ENCODE measurements at regions not wholly inside any gene's neighbourhood (a gene's known extent, or its start where the extent isn't known, plus 50 kb on each side); places are given as distances from the start of the nearest gene placed in this dataset.

DNA sequence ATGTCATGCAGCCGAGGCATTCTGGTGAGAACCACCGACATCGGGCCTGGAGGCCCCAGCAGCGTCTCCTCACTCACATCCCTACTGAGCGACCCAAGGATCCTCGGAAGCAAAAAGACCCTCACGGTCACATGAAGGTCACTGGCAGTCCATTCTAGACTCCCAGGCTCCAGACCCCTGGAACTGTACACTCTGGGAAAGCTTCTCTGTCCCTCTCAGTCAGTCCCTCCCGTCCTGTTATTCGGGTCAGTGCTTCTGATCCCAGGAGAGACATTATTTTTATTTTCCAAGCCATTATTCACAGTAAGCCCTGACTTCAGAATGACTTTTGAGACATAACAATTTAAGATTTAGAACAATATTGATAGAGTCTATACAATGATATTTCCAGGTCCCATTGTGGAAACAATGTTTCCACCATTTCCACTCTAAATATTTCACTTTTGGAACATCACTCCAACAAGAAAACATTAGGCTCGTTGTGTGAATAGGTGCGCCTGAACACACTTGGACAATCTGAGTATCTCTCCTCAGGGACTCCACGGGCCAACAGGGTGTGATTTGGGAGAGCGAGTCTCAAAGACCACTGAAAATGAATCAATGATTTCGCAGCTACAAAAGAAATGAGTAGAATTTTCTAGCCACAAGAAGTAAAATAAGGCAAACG is 199.7 kb downstream of the SOD2 start:
- no peak for DNase-seq (ENCODE audit: extremely low spot score, insufficient read length, low read depth)
- no peak for FAIRE-seq

DNA sequence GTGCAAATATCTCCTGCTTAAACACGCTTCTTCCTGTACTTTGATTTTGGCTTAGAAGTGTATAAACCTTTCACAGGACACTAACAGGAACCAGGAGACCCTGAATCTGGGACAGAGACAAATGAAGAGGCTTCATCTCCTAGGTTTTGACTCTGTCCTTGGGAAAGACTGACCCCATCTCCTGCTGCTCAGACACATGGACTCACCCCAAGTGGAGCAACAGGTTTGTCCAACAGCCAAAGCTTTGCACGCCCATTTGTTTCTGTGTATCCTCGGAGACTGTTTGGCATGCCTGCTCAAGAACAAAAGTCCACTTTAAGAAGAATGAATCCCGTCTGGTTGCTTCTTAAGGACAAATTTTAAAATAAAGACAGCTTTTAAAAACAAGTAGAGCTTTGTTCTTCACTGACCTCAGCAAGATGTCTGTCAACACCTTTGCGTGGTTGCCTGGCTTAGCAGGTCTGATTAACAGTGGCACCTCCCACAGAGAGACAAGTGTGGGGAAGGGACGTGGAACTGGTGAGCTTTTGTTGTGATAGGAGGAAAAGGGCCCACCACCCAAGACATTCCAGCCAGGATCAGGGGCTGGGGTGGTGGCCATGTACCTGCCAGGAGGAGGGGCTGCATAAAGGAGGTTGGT is 202.6 kb downstream of the SOD2 start:
- DNase-seq (ENCODE audit: extremely low spot score, insufficient read length, low read depth) (no peak), FAIRE-seq (no peak)

DNA sequence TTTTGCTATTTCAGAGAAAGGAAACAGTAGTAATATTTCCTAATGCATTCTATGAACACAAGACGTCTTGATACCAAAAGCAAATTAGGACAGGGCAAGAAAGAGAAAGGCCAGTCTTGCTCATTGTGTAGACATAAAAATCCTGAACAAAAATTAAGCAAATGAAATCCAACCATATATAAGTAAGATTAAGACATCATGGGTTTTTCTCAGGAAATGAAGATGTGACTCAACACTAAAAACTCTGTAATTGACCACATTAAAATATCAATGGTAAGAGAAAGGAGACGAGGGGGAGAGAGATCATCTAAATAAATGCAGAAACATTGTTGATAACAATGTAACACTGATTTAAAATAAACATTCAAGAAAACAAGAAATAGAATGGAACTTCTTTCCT is 205.4 kb downstream of the SOD2 start:
- FAIRE-seq: no peak
- DNase-seq (ENCODE audit: extremely low spot score, insufficient read length, low read depth): no peak

DNA sequence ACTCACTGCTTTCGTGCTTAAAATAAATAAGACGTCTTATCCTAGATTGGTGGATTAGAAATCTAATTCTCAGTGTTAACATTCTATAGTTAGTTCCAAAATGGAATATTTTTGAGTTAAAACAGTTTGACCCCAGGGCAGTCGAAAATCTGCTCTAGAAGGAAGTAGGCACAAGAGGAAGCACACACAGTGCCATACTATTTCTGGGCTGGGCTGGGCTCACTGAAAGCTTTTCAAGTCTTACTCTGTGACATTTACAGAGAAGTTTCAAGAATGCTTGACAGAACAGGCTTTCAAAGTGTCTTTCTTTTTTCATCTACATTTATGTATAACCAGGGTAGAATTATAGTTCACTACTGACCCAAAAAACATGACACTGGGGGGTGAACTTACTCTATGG is 209.8 kb downstream of the SOD2 start:
- DNase-seq (ENCODE audit: extremely low spot score, insufficient read length, low read depth) (no peak), FAIRE-seq (no peak)

DNA sequence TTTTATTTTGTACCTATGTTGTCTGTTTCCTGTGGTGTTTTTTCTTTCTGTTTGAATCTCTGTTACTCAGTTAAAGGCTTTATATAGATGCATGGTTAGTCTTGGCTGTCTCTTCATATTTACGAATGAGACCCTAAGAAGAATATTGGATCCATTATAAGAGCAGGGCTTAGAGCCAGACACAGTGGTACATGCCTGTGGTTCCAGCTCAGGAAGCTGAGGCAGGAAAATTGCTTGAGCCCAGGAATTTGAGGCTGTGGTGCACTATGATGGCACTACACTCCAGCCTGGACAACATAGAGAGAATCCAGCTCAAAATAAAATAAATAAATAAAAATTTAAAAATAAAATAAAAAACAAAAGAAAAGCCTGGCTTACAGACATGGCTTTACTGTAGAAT is 211.1 kb downstream of the SOD2 start:
- DNase-seq (ENCODE audit: extremely low spot score, insufficient read length, low read depth): no peak
- FAIRE-seq: no peak

DNA sequence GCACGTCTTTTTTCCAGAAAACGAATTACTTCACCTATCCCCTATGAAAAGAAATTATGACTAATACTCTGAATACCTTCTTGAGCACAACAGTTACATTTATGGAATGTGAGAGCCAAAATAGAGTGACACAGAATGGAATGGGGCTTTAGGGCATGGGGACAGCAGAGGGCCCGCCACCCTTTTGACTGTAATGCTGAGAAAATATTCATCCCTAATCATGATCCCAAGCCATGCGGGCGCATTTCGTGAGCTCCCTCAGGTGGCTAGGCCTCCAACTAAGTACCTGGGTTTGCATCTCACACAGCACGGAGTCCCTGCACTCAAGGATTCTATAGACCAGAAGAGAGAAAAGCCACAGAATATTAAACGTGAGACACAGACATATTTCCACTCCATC is 212.6 kb downstream of the SOD2 start:
- DNase-seq (ENCODE audit: extremely low spot score, insufficient read length, low read depth) (no peak), FAIRE-seq (no peak)

DNA sequence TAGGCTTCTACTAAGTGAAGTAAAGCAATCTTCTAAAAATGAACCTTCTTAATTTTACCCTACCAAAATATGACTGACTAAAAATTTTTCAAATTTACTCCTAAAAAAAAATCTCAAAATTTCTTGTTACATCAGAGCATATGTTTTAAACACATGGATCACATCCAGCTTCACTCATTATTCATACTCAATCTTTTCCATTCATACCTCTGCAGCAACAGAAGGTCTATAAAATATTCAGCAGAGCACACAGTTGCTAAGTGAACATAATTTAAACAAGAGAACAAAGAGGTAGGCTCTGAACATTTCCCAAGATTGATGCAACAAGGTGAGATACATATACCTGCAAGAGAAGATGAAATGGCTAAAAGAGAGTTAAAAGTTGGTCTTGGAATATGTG is 213.9 kb downstream of the SOD2 start:
- no peak for DNase-seq (ENCODE audit: extremely low spot score, insufficient read length, low read depth)
- FAIRE-seq: no peak

DNA sequence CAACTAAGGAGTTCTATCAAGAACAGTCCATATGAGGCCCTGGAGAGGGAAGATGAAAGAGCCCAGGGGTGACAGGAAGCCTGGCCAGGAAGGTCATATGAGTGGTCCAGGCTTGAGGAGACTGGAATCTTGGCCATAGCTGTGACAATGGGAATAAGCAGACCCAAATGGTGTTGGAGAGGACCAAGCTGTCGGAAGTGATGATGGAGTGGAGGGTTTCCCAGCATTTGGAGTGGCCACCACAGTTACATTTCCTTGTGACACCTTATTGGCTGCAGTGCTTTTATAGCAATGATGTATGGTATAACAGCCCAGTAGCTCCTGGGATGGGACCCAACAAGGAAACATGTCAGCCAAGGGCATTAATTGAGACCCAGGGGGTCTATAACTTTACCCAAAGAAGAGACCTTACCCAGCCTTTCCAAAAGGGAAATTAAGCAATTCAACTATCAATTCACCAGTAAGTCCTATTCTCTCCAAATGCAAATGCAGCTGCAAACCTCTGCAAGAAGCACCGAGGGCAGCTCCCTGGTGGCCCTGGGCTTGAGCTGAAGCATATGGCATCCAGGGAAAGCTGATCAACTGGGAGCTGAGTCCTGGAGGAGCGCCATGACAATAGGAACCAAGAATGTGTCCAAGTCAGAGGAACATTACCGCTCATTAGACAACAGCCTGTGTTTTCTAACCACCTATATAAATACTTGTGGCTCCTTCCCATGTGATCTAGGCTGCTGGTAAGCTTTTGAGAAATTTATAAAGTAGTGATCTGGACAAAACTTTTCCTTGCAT is 219.4 kb downstream of the SOD2 start:
- no peak for FAIRE-seq
- DNase-seq (ENCODE audit: extremely low spot score, insufficient read length, low read depth): no peak

DNA sequence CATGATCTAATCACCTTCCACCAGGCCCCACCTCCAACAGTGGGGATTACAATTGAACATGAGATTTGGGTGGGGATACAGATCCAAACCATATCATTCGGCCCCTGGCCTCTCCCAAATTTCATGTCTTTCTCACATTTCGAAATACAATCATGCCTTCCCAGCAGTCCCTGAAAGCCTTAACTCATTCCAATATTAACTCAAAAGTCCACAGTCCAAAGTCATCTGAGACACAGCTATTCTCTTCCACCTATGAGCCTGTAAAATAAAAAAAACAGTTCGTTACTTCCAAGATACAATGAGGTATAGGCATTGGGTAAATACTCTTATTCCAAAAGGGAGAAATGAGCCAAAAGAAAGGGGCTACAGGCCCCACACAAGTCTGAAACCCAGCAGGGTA is 222.6 kb downstream of the SOD2 start:
- no peak for FAIRE-seq
- no peak for DNase-seq (ENCODE audit: extremely low spot score, insufficient read length, low read depth)

DNA sequence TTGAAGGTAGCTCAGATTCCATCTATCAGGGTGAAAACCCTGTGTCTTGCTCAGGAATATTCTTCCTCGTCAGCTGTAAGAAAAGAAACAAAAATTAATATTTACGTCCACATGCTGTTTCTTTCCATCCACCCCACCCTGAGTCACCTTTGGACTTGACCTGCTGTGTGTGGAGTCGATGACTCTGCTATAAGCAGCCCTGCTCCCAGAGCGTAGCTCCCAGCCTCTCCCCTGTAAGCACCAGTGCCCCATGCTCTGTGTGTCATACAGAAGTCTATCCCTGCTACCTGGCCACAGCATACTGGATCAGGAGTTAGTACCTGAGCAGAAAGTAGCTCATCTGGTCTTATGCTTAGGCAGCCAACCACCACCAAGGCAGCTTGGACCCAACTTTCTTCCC is 223.6 kb downstream of the SOD2 start:
- DNase-seq (ENCODE audit: extremely low spot score, insufficient read length, low read depth) (no peak), FAIRE-seq (no peak)

DNA sequence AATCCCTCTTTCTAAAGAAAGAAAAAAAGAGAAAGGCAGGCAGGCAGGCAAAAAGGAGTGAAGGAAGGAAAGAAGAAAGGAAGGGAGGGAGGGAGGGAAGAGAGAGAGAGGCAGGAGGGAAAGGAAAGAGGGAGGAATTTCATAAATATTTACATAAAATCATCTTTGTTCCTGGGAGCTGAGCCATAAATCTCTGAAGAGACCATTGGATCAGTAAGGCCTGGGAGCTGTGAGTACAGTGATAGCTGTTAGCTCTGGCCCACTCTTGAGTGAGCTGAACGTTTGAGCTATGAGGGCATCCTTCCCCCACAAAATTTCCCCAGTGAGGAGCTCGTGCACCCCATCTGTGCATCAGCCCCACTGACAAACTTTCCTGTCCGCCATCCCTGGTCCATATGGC is 224.0 kb downstream of the SOD2 start:
- DNase-seq (ENCODE audit: extremely low spot score, insufficient read length, low read depth) (no peak), FAIRE-seq (no peak)

DNA sequence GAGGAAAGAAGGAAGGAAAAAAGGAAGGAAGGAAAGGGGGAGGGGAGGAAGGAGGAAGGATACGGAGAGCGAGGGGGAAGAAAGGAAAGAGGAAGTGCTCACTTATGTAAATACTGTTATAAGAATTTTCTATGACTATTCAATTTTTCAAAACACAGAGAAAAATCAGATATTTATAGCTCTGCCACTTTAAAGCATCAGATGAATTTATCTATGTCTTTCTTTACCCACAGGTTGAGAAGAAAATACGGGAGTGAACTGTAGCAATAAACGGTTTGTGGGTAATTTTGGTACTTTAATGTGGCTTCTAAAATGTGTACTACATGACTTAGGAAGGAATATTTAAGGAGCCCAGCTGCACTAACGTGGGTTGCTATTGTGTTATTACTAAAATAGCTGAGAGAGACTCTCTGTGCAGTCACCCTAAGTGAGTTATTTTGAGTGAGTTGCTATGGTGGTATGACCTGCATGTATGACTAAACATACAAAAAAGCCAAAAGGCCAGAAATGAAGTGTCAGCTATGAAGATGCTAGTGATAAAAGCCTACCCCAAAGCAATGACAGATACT is 225.5 kb downstream of the SOD2 start:
- FAIRE-seq: no peak

DNA sequence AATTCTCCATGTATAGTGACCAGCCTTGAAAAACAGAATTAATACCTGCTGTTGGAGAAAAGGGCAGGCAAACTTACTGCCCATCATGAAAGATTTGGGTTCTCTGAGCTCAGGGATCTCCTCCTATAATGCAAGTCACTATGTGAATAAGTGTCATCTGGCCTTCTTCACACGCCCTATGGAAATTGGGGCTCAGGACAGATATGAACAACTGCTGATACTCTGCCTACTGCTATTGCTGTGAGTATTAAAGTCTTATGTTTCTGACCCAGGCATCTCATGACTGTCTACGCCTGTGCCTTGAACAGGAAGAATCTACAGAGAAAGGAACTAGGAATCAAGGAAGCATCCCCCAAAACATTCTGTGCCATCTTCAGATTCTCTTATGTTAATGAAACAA is 226.1 kb downstream of the SOD2 start:
- DNase-seq (ENCODE audit: extremely low spot score, insufficient read length, low read depth) (no peak), FAIRE-seq (no peak)

More for the DNA sequence above, 225.5 kb downstream of the SOD2 start:
- DNase-seq (ENCODE audit: extremely low spot score, insufficient read length, low read depth): no peak

DNA sequence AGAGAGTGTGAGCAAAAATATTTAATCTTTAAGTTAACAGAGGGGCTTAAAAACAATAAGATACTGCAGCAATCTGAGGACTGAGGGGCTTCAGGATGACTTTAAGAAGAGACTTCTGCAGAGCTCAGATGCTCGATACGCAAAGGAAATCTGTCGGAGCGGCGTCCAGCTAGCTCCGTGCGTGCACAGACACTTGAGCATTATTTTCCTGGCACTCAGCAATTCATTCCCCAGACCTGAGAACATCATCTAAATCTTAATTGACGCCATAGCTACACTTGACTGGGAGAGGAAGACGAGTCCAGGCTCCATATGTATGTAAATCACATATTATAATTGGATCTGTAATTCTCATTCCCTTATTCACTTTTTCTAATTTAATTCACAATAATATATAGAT is 228.2 kb downstream of the SOD2 start:
- DNase-seq (ENCODE audit: extremely low spot score, insufficient read length, low read depth) (no peak), FAIRE-seq (no peak)

DNA sequence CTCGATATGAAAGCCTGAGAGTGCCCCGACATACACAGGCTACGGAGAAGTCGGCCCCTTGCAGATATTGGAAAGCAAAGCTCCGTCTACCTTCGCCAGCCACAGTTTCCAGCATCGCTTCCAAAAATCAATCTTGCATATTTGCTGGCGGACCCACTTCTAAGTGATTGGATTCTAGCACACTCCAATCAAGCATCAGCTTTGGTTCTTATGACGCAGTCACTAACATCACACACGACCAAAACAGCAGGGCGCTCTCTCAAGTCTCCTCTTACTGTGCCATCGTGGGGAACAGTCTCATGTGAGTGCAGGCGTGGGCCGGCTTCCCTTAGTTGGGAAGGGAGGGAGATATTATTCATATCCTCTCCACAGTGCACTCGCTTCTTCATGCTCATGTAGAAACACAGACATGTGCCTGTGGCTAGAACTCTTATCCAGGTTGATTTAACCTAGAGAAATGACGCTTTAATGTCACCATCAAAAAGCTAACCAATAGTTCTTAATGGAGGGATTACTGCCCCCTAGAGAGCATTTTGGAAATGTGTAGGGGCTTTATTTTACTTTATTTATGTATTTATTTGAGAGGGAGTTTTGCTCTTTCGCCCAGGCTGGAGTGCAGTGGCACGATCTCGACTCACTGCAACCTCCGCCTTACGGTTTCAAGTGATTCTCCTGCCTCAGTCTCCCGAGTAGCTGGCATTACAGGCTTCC is 229.8 kb downstream of the SOD2 start:
- DNase-seq (ENCODE audit: extremely low spot score, insufficient read length, low read depth) (no peak), FAIRE-seq (no peak)

DNA sequence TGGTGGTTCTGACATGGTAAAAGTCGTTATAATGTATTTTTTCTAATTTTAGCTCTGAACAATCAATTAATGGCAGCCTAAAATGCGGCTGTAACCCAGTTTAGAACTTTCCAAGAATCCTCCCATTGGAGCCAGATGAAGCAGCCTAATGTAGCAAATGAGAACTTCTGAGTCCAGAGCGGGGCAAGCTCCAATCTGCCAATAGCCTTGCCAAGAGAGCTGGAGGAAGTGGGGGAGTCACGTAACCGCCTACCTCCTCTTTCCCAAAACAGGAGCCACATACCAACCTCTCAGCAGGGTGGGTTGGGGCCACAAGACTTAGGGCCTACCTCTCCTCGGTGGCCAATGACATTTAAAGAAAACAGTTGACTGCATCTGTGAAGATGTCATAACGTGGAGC is 230.6 kb downstream of the SOD2 start:
- FAIRE-seq: no peak
- DNase-seq (ENCODE audit: extremely low spot score, insufficient read length, low read depth): no peak

DNA sequence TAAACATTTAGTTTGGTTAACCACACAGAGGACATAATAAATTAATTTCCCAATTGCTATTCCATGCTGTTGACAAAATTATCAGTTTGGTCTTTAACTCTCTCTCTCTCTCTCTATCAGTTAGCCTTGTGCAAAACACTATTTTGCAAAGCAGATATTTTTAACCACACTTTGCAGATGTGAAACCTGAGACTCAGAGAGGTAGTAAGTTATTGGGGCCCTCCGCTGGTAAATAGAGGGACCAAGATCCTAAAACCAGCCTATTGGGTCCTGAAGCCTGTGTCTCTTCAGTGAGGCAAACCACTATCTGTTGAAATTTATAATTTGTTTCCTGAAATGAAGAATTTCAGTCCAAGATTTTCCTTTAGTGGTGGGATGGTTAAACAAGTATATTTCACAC is 231.0 kb downstream of the SOD2 start:
- no peak for DNase-seq (ENCODE audit: extremely low spot score, insufficient read length, low read depth)
- no peak for FAIRE-seq

DNA sequence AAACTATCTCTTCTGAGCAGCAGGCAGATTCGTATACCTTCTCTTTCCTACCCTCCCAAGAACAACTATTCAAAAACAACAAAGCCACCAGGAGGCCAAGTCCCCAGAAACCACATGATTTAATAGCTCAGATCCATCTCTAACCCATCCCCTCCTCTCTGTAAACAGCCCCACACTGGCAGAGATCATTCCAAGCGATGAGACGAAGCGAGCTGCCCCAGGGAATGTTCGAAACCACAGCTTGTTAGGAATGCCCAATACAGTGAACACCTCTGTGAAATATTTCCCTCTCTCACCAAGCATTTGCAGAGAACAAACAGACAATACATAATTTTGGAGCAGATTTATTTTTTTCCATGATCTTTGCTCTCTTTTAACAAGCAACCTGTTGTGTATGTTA is 231.8 kb downstream of the SOD2 start:
- FAIRE-seq: no peak
- DNase-seq (ENCODE audit: extremely low spot score, insufficient read length, low read depth): no peak

DNA sequence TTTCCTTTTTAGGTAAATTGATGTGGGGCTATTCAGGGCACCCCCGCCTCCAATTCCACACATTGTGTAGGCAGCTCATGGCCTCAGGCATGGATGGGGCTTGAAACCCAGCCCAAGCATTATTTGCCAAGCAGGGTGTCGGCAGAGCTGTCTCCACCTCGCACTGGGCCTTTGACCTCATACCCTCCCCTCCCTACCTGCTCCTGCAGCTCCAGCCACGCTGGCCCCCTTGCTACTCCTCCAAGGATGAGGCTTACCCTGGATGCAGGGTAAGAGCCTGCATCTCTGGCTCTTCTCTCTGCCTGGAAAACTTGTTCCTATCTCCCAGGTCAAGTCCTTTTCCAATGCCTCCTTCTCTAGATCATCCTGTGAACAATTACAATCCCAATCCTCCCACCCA is 232.6 kb downstream of the SOD2 start:
- FAIRE-seq: no peak
- no peak for DNase-seq (ENCODE audit: extremely low spot score, insufficient read length, low read depth)

DNA sequence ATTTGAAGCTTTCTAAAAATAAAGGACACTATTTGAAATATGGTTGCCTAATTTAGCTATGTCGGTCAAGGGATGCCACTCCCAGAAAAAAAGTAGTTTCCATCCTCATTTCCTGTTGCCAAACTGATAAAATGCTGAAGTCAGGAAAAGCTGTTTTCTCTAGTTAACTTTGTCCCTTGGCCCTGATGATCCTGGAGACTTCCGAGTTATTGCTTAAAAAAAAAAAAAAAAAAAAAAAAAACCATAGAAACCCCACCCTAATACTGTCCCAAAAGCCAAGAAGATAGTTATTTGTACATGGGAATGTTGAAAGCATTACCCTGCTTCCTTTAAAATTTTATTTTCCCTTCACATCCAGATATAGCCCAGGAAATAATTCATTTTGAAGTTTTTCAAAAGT is 236.7 kb downstream of the SOD2 start:
- FAIRE-seq: no peak
- DNase-seq (ENCODE audit: extremely low spot score, insufficient read length, low read depth): no peak

Measured in GM18507 (cell line).